GM03348 (cell line): ENCODE measurements at regions not wholly inside any gene's neighbourhood (a gene's known extent, or its start where the extent isn't known, plus 50 kb on each side); places are given as distances from the start of the nearest gene placed in this dataset.

Experiments
- DNase-seq: peaks from one replicate; pipeline ENCODE4 v3.0.0; 2012; ENCODE audit warnings: low spot score

GRCh38 chr4:178275671-178276360 is 833.6 kb upstream of the AGA start:
- no peak for DNase-seq

GRCh38 chr4:178280362-178280761 is 838.1 kb upstream of the AGA start:
- DNase-seq = no peak

- no peak for DNase-seq
Observed at GRCh38 chr4:178288462-178288861, 846.2 kb upstream of the AGA start.

- no peak for DNase-seq
Observed at GRCh38 chr4:178293601-178294000, 851.4 kb upstream of the AGA start.

GRCh38 chr4:178296669-178297068 is 854.4 kb upstream of the AGA start:
- no peak for DNase-seq

GRCh38 chr4:178306565-178306964 is 864.3 kb upstream of the AGA start:
- DNase-seq = no peak

- DNase-seq = no peak
Observed at GRCh38 chr4:178309890-178310289, 867.7 kb upstream of the AGA start.

GRCh38 chr4:178311997-178312396 is 869.8 kb upstream of the AGA start:
- DNase-seq = no peak

GRCh38 chr4:178314287-178314686 is 872.0 kb upstream of the AGA start:
- no peak for DNase-seq

- DNase-seq = no peak
Observed at GRCh38 chr4:178316211-178316610, 874.0 kb upstream of the AGA start.

GRCh38 chr4:178320003-178320402 is 877.8 kb upstream of the AGA start:
- no peak for DNase-seq

GRCh38 chr4:178322524-178323183 is 880.4 kb upstream of the AGA start:
- no peak for DNase-seq

GRCh38 chr4:178329226-178329872 is 887.1 kb upstream of the AGA start:
- DNase-seq = no peak

GRCh38 chr4:178333355-178333754 is 891.1 kb upstream of the AGA start:
- DNase-seq = no peak

- DNase-seq = no peak
Observed at GRCh38 chr4:178339769-178340168, 897.5 kb upstream of the AGA start.

GRCh38 chr4:178340468-178340867 is 898.2 kb upstream of the AGA start:
- DNase-seq = no peak

GRCh38 chr4:178344096-178344495 is 901.9 kb upstream of the AGA start:
- DNase-seq = no peak

- DNase-seq = no peak
Observed at GRCh38 chr4:178347111-178347510, 904.9 kb upstream of the AGA start.

GRCh38 chr4:178349601-178350000 is 907.4 kb upstream of the AGA start:
- DNase-seq = no peak

GRCh38 chr4:178351185-178351584 is 908.9 kb upstream of the AGA start:
- no peak for DNase-seq

- DNase-seq = no peak
Observed at GRCh38 chr4:178356725-178357124, 914.5 kb upstream of the AGA start.

GRCh38 chr4:178385481-178385880 is 943.2 kb upstream of the AGA start:
- DNase-seq = no peak

- no peak for DNase-seq
Observed at GRCh38 chr4:178387756-178388155, 945.5 kb upstream of the AGA start.
